Neural progenitor cell (in vitro differentiated cells): ENCODE measurements at regions not wholly inside any gene's neighbourhood (a gene's known extent, or its start where the extent isn't known, plus 50 kb on each side); places are given as distances from the start of the nearest gene placed in this dataset.

Experiments
- DNase-seq: peaks from one replicate; pipeline ENCODE4 v3.0.0-alpha.2; 2016; ENCODE audit warnings: low spot score
- H2AFZ ChIP-seq: fragments of 200-600 bp; sonication (generic); replicated peaks from 2 replicates; pipeline ENCODE4 v1.6.1; 2016; ENCODE audit warnings: antibody characterized with exemption
- H3F3A ChIP-seq: fragments of 200-600 bp; sonication (generic); 2 replicates; pipeline ENCODE4 v1.6.1; 2016; ENCODE audit warnings: antibody characterized with exemption, low read depth
- H3K27ac ChIP-seq: fragments of 200-600 bp; sonication (generic); 2 replicates; pipeline ENCODE4 v1.5.1; 2016; ENCODE audit warnings: mild to moderate bottlenecking
- H3K27me3 ChIP-seq: fragments of 200-600 bp; sonication (generic); 2 replicates; pipeline ENCODE4 v1.6.1; 2016; ENCODE audit warnings: mild to moderate bottlenecking, moderate library complexity
- H3K36me3 ChIP-seq: fragments of 200-600 bp; sonication (generic); 2 replicates; pipeline ENCODE4 v1.5.1; 2016
- H3K4me1 ChIP-seq: fragments of 200-600 bp; sonication (generic); 2 replicates; pipeline ENCODE4 v1.6.1; 2016; ENCODE audit warnings: mixed run types
- H3K4me2 ChIP-seq: fragments of 200-600 bp; sonication (generic); 2 replicates; pipeline ENCODE4 v1.6.1; 2016
- H3K4me3 ChIP-seq: fragments of 200-600 bp; sonication (generic); 2 replicates; pipeline ENCODE4 v1.5.1; 2016
- H3K79me2 ChIP-seq: fragments of 200-600 bp; sonication (generic); 2 replicates; pipeline ENCODE4 v1.6.1; 2016; ENCODE audit warnings: low read depth
- H3K9ac ChIP-seq: fragments of 200-600 bp; sonication (generic); 2 replicates; pipeline ENCODE4 v1.6.1; 2016
- H3K9me3 ChIP-seq: fragments of 200-600 bp; sonication (generic); 2 replicates; pipeline ENCODE4 v1.5.1; 2016; ENCODE audit warnings: low read depth
- H4K20me1 ChIP-seq: fragments of 200-600 bp; sonication (generic); 2 replicates; pipeline ENCODE4 v1.6.1; 2016; ENCODE audit warnings: low read depth
- H3K27ac Mint-ChIP-seq: 3 replicates; pipeline ENCODE4 v1.8.0; 2021; ENCODE audit warnings: mixed read lengths
- H3K27me3 Mint-ChIP-seq: 2 replicates; pipeline ENCODE4 v1.8.0; 2022; ENCODE audit warnings: low read depth, mild to moderate bottlenecking, inconsistent platforms, moderate library complexity, mixed read lengths; ENCODE audit not compliant: insufficient read depth
- H3K36me3 Mint-ChIP-seq: 3 replicates; pipeline ENCODE4 v1.8.0; 2021; ENCODE audit warnings: mixed read lengths
- H3K4me1 Mint-ChIP-seq: 3 replicates; pipeline ENCODE4 v1.8.0; 2021; ENCODE audit warnings: mixed read lengths
- H3K4me3 Mint-ChIP-seq: 3 replicates; pipeline ENCODE4 v1.8.0; 2021; ENCODE audit warnings: mild to moderate bottlenecking, moderate library complexity, mixed read lengths
- H3K9me3 Mint-ChIP-seq: 3 replicates; pipeline ENCODE4 v1.8.0; 2020; ENCODE audit warnings: mixed read lengths
- CTCF ChIP-seq: fragments of 200-600 bp; sonication (generic); IDR thresholded peaks from 2 replicates; pipeline ENCODE4 v1.5.1; 2017; ENCODE audit warnings: antibody characterized with exemption, mild to moderate bottlenecking
- EZH2 ChIP-seq: fragments of 200-600 bp; sonication (generic); IDR thresholded peaks from 2 replicates; pipeline ENCODE4 v1.6.1; 2017; ENCODE audit warnings: antibody characterized with exemption, mild to moderate bottlenecking, moderate library complexity
- EZH2phosphoT487 ChIP-seq: fragments of 200-600 bp; sonication (generic); IDR thresholded peaks from 2 replicates; pipeline ENCODE4 v1.6.1; 2017; ENCODE audit warnings: antibody characterized with exemption

GRCh38 chr1:189205863-189206262 is 1271.8 kb downstream of the BRINP3 start:
- no peaks in the 10 kb centered on the region for H3F3A ChIP-seq
- Mint-ChIP-seq H3K4me1 (no peaks in the 10 kb centered on the region), H3K9me3 (peaks cover 6% of the 10 kb centered on the region), H3K4me3 (no peak overlapping the region), H3K36me3 (no peaks in the 10 kb centered on the region), H3K27me3 (no peaks in the 10 kb centered on the region), H3K27ac (no peak overlapping the region)
- no peaks in the 10 kb centered on the region for H3K4me1 ChIP-seq
- H3K9me3 ChIP-seq = no peaks in the 10 kb centered on the region
- H3K36me3 ChIP-seq = no peaks in the 10 kb centered on the region
- no peak for TF ChIP-seq CTCF
- TF ChIP-seq EZH2 = no peak
- TF ChIP-seq EZH2phosphoT487 = no peak
- H3K27ac ChIP-seq = no peak overlapping the region
- H3K9ac ChIP-seq = no peak overlapping the region
- no peak overlapping the region for H2AFZ ChIP-seq
- no peak overlapping the region for H3K4me3 ChIP-seq
- H3K27me3 ChIP-seq = no peaks in the 10 kb centered on the region
- H3K4me2 ChIP-seq = no peak overlapping the region
- H3K79me2 ChIP-seq = no peaks in the 10 kb centered on the region
- no peak for DNase-seq
- no peaks in the 10 kb centered on the region for H4K20me1 ChIP-seq

- no peak overlapping the region for H3K27ac Mint-ChIP-seq
- H4K20me1 ChIP-seq = no peaks in the 10 kb centered on the region
- H2AFZ ChIP-seq = no peak overlapping the region
- no peaks in the 10 kb centered on the region for H3K9me3 ChIP-seq
- H3K36me3 Mint-ChIP-seq = no peaks in the 10 kb centered on the region
- H3K4me3 ChIP-seq = no peak overlapping the region
- no peaks in the 10 kb centered on the region for H3K36me3 ChIP-seq
- no peak overlapping the region for H3K9ac ChIP-seq
- H3K4me2 ChIP-seq = no peak overlapping the region
- no peaks in the 10 kb centered on the region for H3K4me1 Mint-ChIP-seq
- H3K27me3 Mint-ChIP-seq = no peaks in the 10 kb centered on the region
- DNase-seq = no peak
- H3F3A ChIP-seq = no peaks in the 10 kb centered on the region
- no peak overlapping the region for H3K27ac ChIP-seq
- TF ChIP-seq EZH2 (no peak), CTCF (no peak), EZH2phosphoT487 (no peak)
- H3K9me3 Mint-ChIP-seq = peaks cover 6% of the 10 kb centered on the region
- no peaks in the 10 kb centered on the region for H3K27me3 ChIP-seq
- H3K4me3 Mint-ChIP-seq = no peak overlapping the region
- H3K79me2 ChIP-seq = no peaks in the 10 kb centered on the region
- no peaks in the 10 kb centered on the region for H3K4me1 ChIP-seq
Observed at GRCh38 chr1:189206617-189207016, 1271.0 kb downstream of the BRINP3 start.

- Histone ChIP-seq H3K79me2 (no peaks in the 10 kb centered on the region), H3K27me3 (no peaks in the 10 kb centered on the region), H3K36me3 (no peaks in the 10 kb centered on the region), H3K4me1 (no peaks in the 10 kb centered on the region), H3K9ac (no peak overlapping the region), H2AFZ (no peak overlapping the region), H3K9me3 (no peaks in the 10 kb centered on the region), H3K4me2 (no peak overlapping the region), H3F3A (no peaks in the 10 kb centered on the region), H4K20me1 (no peaks in the 10 kb centered on the region), H3K27ac (no peak overlapping the region), H3K4me3 (no peak overlapping the region)
- peaks cover 6% of the 10 kb centered on the region for H3K9me3 Mint-ChIP-seq
- H3K36me3 Mint-ChIP-seq = no peaks in the 10 kb centered on the region
- no peaks in the 10 kb centered on the region for H3K27me3 Mint-ChIP-seq
- DNase-seq = no peak
- no peak overlapping the region for H3K27ac Mint-ChIP-seq
- no peak overlapping the region for H3K4me3 Mint-ChIP-seq
- H3K4me1 Mint-ChIP-seq = no peaks in the 10 kb centered on the region
- no peak for TF ChIP-seq EZH2phosphoT487
- TF ChIP-seq CTCF = no peak
- TF ChIP-seq EZH2 = no peak
Observed at GRCh38 chr1:189211742-189212141, 1265.9 kb downstream of the BRINP3 start.

- Mint-ChIP-seq H3K9me3 (peaks cover 6% of the 10 kb centered on the region), H3K36me3 (no peaks in the 10 kb centered on the region), H3K27ac (no peak overlapping the region), H3K27me3 (no peaks in the 10 kb centered on the region), H3K4me1 (no peaks in the 10 kb centered on the region), H3K4me3 (no peak overlapping the region)
- no peak overlapping the region for H3K27ac ChIP-seq
- no peaks in the 10 kb centered on the region for H3K4me1 ChIP-seq
- H2AFZ ChIP-seq = no peak overlapping the region
- no peaks in the 10 kb centered on the region for H3K36me3 ChIP-seq
- H4K20me1 ChIP-seq = no peaks in the 10 kb centered on the region
- no peaks in the 10 kb centered on the region for H3F3A ChIP-seq
- no peak overlapping the region for H3K4me3 ChIP-seq
- no peaks in the 10 kb centered on the region for H3K27me3 ChIP-seq
- no peak for DNase-seq
- H3K79me2 ChIP-seq = no peaks in the 10 kb centered on the region
- TF ChIP-seq CTCF = no peak
- TF ChIP-seq EZH2 = no peak
- TF ChIP-seq EZH2phosphoT487 = no peak
- H3K9ac ChIP-seq = no peak overlapping the region
- no peaks in the 10 kb centered on the region for H3K9me3 ChIP-seq
- H3K4me2 ChIP-seq = no peak overlapping the region
Observed at GRCh38 chr1:189212606-189213005, 1265.1 kb downstream of the BRINP3 start.
